ENCODE measurements at regions not wholly inside any gene's neighbourhood (a gene's known extent, or its start where the extent isn't known, plus 50 kb on each side); places are given as distances from the start of the nearest gene placed in this dataset.

DNA sequence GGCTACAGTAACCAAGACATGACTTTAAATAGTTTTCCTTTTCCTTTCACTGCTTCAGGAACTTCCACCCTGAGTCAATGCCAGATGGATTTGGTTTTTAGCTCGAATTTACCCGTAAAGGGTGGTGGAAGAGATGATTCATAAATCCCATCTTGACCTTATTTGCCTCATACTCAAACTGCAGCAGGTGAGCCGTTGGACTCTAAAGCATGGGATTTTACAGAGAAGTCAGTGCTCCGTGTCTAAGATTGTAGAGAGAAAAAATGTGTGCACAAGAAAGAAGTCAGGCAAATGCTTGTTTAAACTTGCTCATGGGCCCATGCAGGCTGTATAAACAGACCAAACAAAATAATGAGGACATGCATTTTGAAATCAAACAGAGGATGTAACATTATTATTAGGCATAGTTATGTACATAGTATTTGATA, 369.7 kb upstream of the TRIB2 start:
- Histone ChIP-seq H3K36me3 (ENCODE audit: low read depth) (no peaks in the 10 kb centered on the region), H3K4me3 (ENCODE audit: severe bottlenecking) (no peak overlapping the region), H3K27ac (ENCODE audit: poor library complexity, severe bottlenecking) (peak overlapping the region; percentile 79), H3K27me3 (ENCODE audit: insufficient read depth, poor library complexity, severe bottlenecking) (no peaks in the 10 kb centered on the region), H3K4me1 (ENCODE audit: insufficient read depth, poor library complexity, severe bottlenecking) (peaks cover 15% of the 10 kb centered on the region), H3K9me3 (ENCODE audit: severe bottlenecking) (no peaks in the 10 kb centered on the region)
- ATAC-seq (ENCODE audit: low read depth): peak; percentile 89
- TF ChIP-seq CTCF (IDR thresholded peaks at IDR 0.05; ENCODE audit: poor library complexity, severe bottlenecking): no peak
- DNase-seq (ENCODE audit: low spot score): no peak

DNA sequence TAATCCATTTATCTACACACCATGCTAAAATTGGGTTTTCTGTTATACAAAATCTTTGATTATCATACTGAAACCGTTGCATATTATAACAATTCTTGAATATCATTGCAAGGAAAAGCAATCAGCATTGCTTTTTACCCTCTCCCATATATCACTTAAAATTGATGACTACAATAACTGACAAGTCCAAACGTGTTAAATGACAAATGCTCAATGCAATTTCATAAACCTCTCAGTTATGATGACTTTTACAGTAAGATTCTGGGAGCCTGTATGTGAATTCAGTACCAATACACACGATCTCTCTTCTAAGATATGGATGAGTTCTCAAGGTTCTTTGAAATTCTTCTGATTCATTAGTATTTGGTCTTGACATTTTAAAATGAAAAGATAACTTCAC, 368.5 kb upstream of the TRIB2 start:
- H3K27me3 ChIP-seq (ENCODE audit: insufficient read depth, poor library complexity, severe bottlenecking): no peaks in the 10 kb centered on the region
- DNase-seq (ENCODE audit: low spot score) (no peak), ATAC-seq (ENCODE audit: low read depth) (peak; percentile 22; the same call in 1 of the 3 replicates)
- TF ChIP-seq CTCF (IDR thresholded peaks at IDR 0.05; ENCODE audit: poor library complexity, severe bottlenecking): no peak
- peak overlapping the region; percentile 79 for H3K27ac ChIP-seq (ENCODE audit: poor library complexity, severe bottlenecking)
- H3K4me3 ChIP-seq (ENCODE audit: severe bottlenecking): no peak overlapping the region
- H3K9me3 ChIP-seq (ENCODE audit: severe bottlenecking): no peaks in the 10 kb centered on the region
- no peaks in the 10 kb centered on the region for H3K36me3 ChIP-seq (ENCODE audit: low read depth)
- H3K4me1 ChIP-seq (ENCODE audit: insufficient read depth, poor library complexity, severe bottlenecking): peaks cover 15% of the 10 kb centered on the region

GRCh38 chr2:12350821-12351220, 365.9 kb upstream of the TRIB2 start:
- no peak overlapping the region for H3K4me3 ChIP-seq (ENCODE audit: severe bottlenecking)
- TF ChIP-seq CTCF (IDR thresholded peaks at IDR 0.05; ENCODE audit: poor library complexity, severe bottlenecking): no peak
- H3K4me1 ChIP-seq (ENCODE audit: insufficient read depth, poor library complexity, severe bottlenecking): peaks cover 15% of the 10 kb centered on the region
- DNase-seq (ENCODE audit: low spot score) (no peak), ATAC-seq (ENCODE audit: low read depth) (no peak)
- H3K27me3 ChIP-seq (ENCODE audit: insufficient read depth, poor library complexity, severe bottlenecking): no peaks in the 10 kb centered on the region
- H3K27ac ChIP-seq (ENCODE audit: poor library complexity, severe bottlenecking): no peak overlapping the region
- no peaks in the 10 kb centered on the region for H3K9me3 ChIP-seq (ENCODE audit: severe bottlenecking)
- no peaks in the 10 kb centered on the region for H3K36me3 ChIP-seq (ENCODE audit: low read depth)

DNA sequence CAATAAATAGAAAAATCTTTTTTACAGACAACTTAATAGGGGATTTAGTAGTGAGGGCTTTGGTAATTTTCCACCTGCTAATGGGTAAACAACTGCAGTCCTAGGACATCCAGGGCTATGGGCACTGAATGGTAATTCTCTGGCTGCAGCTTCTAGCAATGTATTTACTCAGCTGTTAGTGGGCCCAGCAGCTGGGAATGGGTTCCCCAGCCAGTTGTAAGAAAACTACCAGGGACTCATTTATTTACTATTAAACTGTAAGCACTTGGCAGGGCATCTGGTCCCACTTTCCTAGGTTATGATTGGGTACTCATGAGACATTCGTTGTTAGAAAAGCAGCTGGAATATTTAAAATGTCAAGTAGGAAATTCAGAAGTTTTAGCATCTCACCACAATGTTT, 363.8 kb upstream of the TRIB2 start:
- no peaks in the 10 kb centered on the region for H3K27me3 ChIP-seq (ENCODE audit: insufficient read depth, poor library complexity, severe bottlenecking)
- H3K36me3 ChIP-seq (ENCODE audit: low read depth): no peaks in the 10 kb centered on the region
- no peak for TF ChIP-seq CTCF (IDR thresholded peaks at IDR 0.05; ENCODE audit: poor library complexity, severe bottlenecking)
- DNase-seq (ENCODE audit: low spot score) (no peak), ATAC-seq (ENCODE audit: low read depth) (no peak)
- H3K27ac ChIP-seq (ENCODE audit: poor library complexity, severe bottlenecking): no peak overlapping the region
- no peaks in the 10 kb centered on the region for H3K9me3 ChIP-seq (ENCODE audit: severe bottlenecking)
- H3K4me3 ChIP-seq (ENCODE audit: severe bottlenecking): no peak overlapping the region
- H3K4me1 ChIP-seq (ENCODE audit: insufficient read depth, poor library complexity, severe bottlenecking): peaks cover 9% of the 10 kb centered on the region

GRCh38 chr2:12361506-12361905, 355.2 kb upstream of the TRIB2 start:
- H3K4me3 ChIP-seq (ENCODE audit: severe bottlenecking): no peak overlapping the region
- H3K27ac ChIP-seq (ENCODE audit: poor library complexity, severe bottlenecking): no peak overlapping the region
- no peaks in the 10 kb centered on the region for H3K36me3 ChIP-seq (ENCODE audit: low read depth)
- TF ChIP-seq CTCF (IDR thresholded peaks at IDR 0.05; ENCODE audit: poor library complexity, severe bottlenecking): no peak
- H3K9me3 ChIP-seq (ENCODE audit: severe bottlenecking): no peaks in the 10 kb centered on the region
- no peak for DNase-seq (ENCODE audit: low spot score)
- H3K4me1 ChIP-seq (ENCODE audit: insufficient read depth, poor library complexity, severe bottlenecking): no peaks in the 10 kb centered on the region
- no peaks in the 10 kb centered on the region for H3K27me3 ChIP-seq (ENCODE audit: insufficient read depth, poor library complexity, severe bottlenecking)
- ATAC-seq (ENCODE audit: low read depth): no peak
